AG10803 (cell line): ENCODE measurements at regions not wholly inside any gene's neighbourhood (a gene's known extent, or its start where the extent isn't known, plus 50 kb on each side); places are given as distances from the start of the nearest gene placed in this dataset.

Source experiments
- DNase-seq: peaks from one replicate; pipeline ENCODE4 v3.0.0; 2010; ENCODE audit warnings: low read depth
- H3K4me3 ChIP-seq: 2 replicates; pipeline ENCODE4 v1.5.1; 2011; ENCODE audit warnings: mild to moderate bottlenecking, low read length, control low read depth
- TF ChIP-seq, protein P1 (sequence below): conservative IDR thresholded peaks from 2 replicates; pipeline ENCODE4 v1.5.1; 2011; ENCODE audit warnings: mild to moderate bottlenecking, low read length, control low read depth, inconsistent platforms

DNA sequence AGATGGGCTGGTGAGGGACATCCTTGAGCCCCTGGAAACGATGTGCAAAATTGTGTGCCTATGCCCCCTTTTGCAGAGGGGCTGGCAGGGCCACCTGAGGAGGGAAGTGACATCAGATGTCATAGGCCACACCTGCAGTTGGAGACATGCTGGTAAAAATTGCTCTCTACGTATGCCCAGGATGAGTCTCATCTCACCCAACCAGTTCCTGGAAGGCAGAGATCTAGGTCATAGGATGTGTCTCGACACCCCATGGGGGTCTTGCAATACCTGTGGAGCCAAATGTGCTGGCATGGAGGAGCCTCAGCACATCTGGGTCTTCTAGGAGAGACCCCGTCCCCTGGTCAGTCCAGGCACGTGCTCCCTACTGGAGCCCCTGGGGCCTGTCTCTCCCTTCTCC is 96.5 kb upstream of the TLE3 start:
- no peak overlapping the region for H3K4me3 ChIP-seq
- TF ChIP-seq, protein P1, sequence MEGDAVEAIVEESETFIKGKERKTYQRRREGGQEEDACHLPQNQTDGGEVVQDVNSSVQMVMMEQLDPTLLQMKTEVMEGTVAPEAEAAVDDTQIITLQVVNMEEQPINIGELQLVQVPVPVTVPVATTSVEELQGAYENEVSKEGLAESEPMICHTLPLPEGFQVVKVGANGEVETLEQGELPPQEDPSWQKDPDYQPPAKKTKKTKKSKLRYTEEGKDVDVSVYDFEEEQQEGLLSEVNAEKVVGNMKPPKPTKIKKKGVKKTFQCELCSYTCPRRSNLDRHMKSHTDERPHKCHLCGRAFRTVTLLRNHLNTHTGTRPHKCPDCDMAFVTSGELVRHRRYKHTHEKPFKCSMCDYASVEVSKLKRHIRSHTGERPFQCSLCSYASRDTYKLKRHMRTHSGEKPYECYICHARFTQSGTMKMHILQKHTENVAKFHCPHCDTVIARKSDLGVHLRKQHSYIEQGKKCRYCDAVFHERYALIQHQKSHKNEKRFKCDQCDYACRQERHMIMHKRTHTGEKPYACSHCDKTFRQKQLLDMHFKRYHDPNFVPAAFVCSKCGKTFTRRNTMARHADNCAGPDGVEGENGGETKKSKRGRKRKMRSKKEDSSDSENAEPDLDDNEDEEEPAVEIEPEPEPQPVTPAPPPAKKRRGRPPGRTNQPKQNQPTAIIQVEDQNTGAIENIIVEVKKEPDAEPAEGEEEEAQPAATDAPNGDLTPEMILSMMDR: no peak
- DNase-seq: no peak

DNA sequence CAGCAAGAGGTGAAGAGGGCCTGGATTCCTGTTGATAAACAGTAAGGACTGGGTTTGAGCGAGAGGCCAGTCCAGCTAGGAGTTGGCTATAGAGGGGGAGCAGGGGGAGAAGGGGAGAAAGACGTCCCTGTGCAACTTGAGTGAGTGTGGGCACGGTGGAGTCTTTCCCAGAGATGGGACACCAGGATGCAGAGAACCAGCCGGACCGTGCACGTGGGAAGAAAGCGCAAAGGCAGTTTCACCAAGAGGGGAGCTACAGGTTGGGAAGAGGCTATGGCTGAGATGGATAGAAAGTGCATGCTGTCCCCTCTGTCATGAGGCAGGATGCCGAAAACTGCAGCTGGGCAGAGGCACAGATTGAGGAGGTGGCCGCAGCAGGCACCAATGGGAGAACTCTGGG is 96.0 kb upstream of the TLE3 start:
- H3K4me3 ChIP-seq: no peak overlapping the region
- DNase-seq: no peak
- TF ChIP-seq, protein P1: no peak

DNA sequence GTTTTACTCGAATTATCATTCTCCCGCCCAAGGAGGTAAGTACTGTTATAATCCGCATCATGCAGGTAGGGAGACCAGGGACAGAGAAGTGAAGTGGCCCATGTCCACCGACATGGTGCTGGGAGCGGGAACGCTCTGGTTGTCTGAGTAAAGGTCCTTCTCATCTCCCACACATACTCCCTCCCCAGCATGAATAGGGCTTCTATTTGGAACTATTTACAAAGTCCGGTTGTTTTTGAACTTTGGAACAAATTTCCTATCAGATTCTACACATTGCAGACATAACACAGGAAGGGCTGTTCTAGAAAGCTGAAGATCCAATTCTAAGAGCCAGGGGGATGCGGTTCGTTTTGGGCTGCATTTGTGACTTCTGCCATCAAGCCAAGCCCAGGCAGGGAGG is 94.8 kb upstream of the TLE3 start:
- TF ChIP-seq, protein P1: no peak
- no peak for DNase-seq
- H3K4me3 ChIP-seq: no peak overlapping the region

DNA sequence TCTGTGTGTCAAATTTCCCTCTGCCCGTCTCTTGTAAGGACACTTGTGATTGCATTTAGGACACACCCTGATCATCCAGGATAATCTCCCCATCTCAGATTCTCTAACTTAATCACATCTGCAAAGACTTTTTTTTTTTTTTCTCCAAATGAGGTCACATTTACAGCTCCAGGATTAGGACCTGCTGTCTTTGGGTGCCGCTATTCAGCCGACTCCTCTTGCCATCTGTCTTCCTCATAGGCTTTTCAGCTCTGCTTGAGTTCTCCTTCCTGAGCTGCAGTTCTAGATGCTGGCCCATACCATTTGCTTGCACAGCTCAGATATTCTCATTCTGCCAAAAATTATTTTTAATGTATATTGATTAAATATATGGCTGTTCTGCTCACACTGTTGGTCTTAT is 94.3 kb upstream of the TLE3 start:
- H3K4me3 ChIP-seq: no peak overlapping the region
- TF ChIP-seq, protein P1: no peak
- no peak for DNase-seq

DNA sequence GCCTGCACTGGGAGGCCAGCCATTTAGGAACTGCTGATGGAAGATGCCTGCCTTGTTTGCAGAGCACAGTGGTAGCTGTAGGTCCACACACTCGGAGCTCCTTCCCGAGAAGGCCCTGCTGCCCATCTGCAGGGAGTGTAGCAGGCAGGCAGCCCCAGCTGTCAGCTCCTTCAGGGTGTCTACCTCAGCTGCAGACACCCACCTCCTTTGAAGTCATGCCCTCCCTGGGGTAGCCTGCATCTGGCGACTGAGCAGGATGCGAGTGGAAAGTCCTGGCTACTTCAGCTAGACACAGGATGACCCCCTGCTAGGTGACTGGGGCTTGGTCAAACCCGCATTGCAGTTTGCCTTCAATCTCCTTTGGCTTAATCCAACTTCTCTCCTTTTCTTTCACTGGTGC is 93.2 kb upstream of the TLE3 start:
- TF ChIP-seq, protein P1: no peak
- H3K4me3 ChIP-seq: no peak overlapping the region
- no peak for DNase-seq

DNA sequence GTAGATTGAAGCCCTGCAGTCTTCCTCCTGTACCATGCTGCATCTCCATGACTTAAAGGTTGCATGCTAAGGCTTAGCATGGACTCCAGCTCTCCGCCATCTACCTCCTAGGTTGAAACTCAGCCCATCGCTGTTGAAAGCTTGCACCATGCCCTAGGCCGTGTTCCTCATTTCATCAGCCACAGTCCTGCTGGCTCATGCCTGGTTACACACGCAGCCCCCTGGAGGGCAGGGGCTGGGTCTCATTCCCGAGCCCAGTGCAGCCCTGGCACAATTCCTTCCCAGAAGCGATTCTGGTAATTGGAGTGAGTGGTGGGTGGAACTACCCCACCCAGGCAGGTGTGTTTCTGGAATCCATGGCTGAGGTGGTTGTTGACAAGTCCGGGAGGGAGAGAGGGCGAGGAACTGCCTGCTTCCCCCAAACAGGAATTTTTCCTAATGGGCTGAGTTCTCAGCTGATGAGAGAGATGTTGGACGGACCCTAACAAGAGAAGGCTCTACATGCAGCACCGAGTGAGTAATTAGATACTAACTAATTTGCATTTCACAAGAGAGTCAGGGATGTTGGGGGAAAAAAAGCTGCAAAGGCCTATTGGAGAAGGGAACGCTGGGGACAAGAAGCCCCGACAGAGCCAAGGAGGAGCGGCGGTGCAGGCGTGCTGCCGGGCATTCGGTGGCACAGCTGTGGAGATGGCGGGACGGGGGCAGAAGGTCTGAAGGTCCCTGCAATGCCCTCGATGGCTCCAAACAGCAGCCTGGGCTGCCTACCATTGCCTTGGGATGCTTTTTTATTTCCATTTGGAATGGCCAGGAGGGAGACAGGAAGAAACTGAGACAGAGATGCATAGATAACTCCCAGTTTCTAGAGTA is 92.3 kb upstream of the TLE3 start:
- TF ChIP-seq, protein P1: no peak
- no peak for DNase-seq
- H3K4me3 ChIP-seq: no peak overlapping the region

DNA sequence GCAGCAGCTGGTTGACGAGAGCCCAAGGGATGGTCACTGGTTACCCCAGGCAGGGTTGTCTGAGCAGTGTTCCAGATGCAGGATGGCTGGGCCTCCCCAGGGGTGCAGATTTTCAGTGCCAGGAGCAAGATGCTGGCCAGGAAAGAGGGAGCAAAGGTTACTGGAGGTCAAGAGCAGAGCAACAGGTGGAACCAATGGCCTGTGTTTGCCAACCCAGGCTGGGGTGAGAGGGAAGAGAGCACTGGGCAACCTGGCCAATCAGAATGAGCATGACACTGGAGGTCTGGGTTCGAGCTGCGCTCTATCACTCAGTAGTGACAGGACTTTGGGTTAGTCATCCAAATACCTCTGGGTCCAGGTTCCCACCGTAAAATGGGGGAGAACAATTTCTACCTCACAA is 90.6 kb upstream of the TLE3 start:
- no peak overlapping the region for H3K4me3 ChIP-seq
- TF ChIP-seq, protein P1: no peak
- DNase-seq: no peak
